Stomach (tissue), 4 donors: ENCODE measurements at regions not wholly inside any gene's neighbourhood (a gene's known extent, or its start where the extent isn't known, plus 50 kb on each side); places are given as distances from the start of the nearest gene placed in this dataset.

ENCODE experiments used
- EP300 ChIP-seq: sonication (generic); formaldehyde crosslinking; IDR thresholded peaks from one replicate; pipeline ENCODE4 v1.6.1; 2017; ENCODE audit warnings: antibody characterized with exemption
- POLR2A ChIP-seq, 4 donors: fragments of 450-650 bp; IDR thresholded peaks; one replicate each; pipeline ENCODE4 v1.6.1; 2016; ENCODE audit warnings: antibody characterized with exemption in 4 of 4, control low read depth in 2 of 4, mild to moderate bottlenecking in 1 of 4, moderate library complexity in 1 of 4
- TF ChIP-seq, protein P1 (sequence below), 7 experiments: fragments of 450-650 bp in 4 of 7; fragments of 200-600 bp in 3 of 7; sonication (generic) in 3 of 7; IDR thresholded peaks; one replicate each; pipeline ENCODE4 v1.5.1; 2016 to 2019; ENCODE audit warnings: antibody characterized with exemption in 7 of 7, control low read depth in 2 of 7, mild to moderate bottlenecking in 1 of 7

DNA sequence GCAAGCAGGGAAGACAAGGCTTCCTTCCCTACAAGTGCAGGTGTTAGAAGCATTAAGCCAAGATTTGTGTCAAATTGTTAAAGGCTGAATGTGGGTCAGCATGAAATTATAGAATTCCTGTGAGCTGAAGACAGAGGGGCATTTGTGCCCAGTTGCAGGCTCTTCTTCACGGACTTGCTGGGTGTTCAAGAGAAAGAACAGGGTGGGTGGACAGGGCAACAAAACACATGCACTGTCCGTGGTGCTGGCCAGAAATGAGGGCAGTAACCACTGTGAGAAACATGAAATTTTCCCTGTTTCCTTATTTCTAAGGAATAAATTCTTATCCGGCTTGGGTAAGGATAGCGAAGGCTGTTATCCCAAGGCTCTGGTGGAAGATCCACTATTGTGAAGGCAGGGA, 579.5 kb upstream of the HTR1E start:
- TF ChIP-seq, protein P1, sequence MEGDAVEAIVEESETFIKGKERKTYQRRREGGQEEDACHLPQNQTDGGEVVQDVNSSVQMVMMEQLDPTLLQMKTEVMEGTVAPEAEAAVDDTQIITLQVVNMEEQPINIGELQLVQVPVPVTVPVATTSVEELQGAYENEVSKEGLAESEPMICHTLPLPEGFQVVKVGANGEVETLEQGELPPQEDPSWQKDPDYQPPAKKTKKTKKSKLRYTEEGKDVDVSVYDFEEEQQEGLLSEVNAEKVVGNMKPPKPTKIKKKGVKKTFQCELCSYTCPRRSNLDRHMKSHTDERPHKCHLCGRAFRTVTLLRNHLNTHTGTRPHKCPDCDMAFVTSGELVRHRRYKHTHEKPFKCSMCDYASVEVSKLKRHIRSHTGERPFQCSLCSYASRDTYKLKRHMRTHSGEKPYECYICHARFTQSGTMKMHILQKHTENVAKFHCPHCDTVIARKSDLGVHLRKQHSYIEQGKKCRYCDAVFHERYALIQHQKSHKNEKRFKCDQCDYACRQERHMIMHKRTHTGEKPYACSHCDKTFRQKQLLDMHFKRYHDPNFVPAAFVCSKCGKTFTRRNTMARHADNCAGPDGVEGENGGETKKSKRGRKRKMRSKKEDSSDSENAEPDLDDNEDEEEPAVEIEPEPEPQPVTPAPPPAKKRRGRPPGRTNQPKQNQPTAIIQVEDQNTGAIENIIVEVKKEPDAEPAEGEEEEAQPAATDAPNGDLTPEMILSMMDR (IDR thresholded peaks at IDR 0.05): no peak
- TF ChIP-seq POLR2A (IDR thresholded peaks at IDR 0.05) (no peak), EP300 (no peak)
